ENCODE measurements at regions not wholly inside any gene's neighbourhood (a gene's known extent, or its start where the extent isn't known, plus 50 kb on each side); places are given as distances from the start of the nearest gene placed in this dataset.

GRCh38 chr13:46484561-46484960, 68.4 kb upstream of the LRCH1 start:
- H3K36me3 ChIP-seq, result no peaks in the 10 kb centered on the region
- H3K27me3 ChIP-seq, result no peaks in the 10 kb centered on the region
- DNase-seq (no peak), ATAC-seq (ENCODE audit: low FRiP score in 2 of 2) (no peak)
- peaks cover 7 to 19% (median 17%) of the 10 kb centered on the region in 4 donors for H3K9me3 ChIP-seq
- no peak overlapping the region for H3K4me3 ChIP-seq
- no peak overlapping the region for H3K27ac ChIP-seq
- 79 to 82% methylated on average over 3 of the region's 3 CpGs for WGBS, 2 donors
- no peaks in the 10 kb centered on the region for H3K4me1 ChIP-seq
- TF ChIP-seq POLR2A (IDR thresholded peaks at IDR 0.05) (no peak), POLR2AphosphoS5 (IDR thresholded peaks at IDR 0.05) (no peak), CTCF (IDR thresholded peaks at IDR 0.05) (no peak), EP300 (IDR thresholded peaks at IDR 0.05) (no peak)

GRCh38 chr13:46481166-46481565, 71.8 kb upstream of the LRCH1 start:
- H3K4me3 ChIP-seq, result no peak overlapping the region
- H3K4me1 ChIP-seq, result no peaks in the 10 kb centered on the region
- 78 to 85% methylated on average over 4 of the region's 4 CpGs for WGBS, 2 donors
- no peaks in the 10 kb centered on the region for H3K27me3 ChIP-seq
- peaks cover 7 to 19% (median 17%) of the 10 kb centered on the region in 4 donors for H3K9me3 ChIP-seq
- no peaks in the 10 kb centered on the region for H3K36me3 ChIP-seq
- ATAC-seq (ENCODE audit: low FRiP score in 2 of 2), result peak in 1 of 2 donors; percentile 43
- TF ChIP-seq CTCF (IDR thresholded peaks at IDR 0.05) (no peak), POLR2A (IDR thresholded peaks at IDR 0.05) (no peak), POLR2AphosphoS5 (IDR thresholded peaks at IDR 0.05) (no peak), EP300 (IDR thresholded peaks at IDR 0.05) (no peak)
- DNase-seq, result no peak
- no peak overlapping the region for H3K27ac ChIP-seq

GRCh38 chr13:46480131-46480530, 72.8 kb upstream of the LRCH1 start:
- 96% methylated on average over 5 of the region's 5 CpGs for WGBS, 2 donors
- no peak for ATAC-seq (ENCODE audit: low FRiP score in 2 of 2)
- DNase-seq, result no peak
- Histone ChIP-seq H3K36me3 (no peaks in the 10 kb centered on the region), H3K9me3 (peaks cover 7 to 19% (median 15%) of the 10 kb centered on the region in 4 donors), H3K4me1 (no peaks in the 10 kb centered on the region), H3K27ac (no peak overlapping the region), H3K4me3 (no peak overlapping the region), H3K27me3 (no peaks in the 10 kb centered on the region)
- TF ChIP-seq CTCF (IDR thresholded peaks at IDR 0.05), result no peak
- TF ChIP-seq EP300 (IDR thresholded peaks at IDR 0.05), result no peak
- no peak for TF ChIP-seq POLR2AphosphoS5 (IDR thresholded peaks at IDR 0.05)
- no peak for TF ChIP-seq POLR2A (IDR thresholded peaks at IDR 0.05)

- TF ChIP-seq EP300 (IDR thresholded peaks at IDR 0.05) (no peak), POLR2A (IDR thresholded peaks at IDR 0.05) (no peak), CTCF (IDR thresholded peaks at IDR 0.05) (no peak)
- no peak for ATAC-seq (ENCODE audit: low FRiP score in 2 of 2)
- no peak overlapping the region for H3K27ac ChIP-seq
- no peaks in the 10 kb centered on the region for H3K4me1 ChIP-seq
- H3K9me3 ChIP-seq, result peaks cover 7 to 14% (median 11%) of the 10 kb centered on the region in 4 donors
- 80 to 100% methylated on average over 1 of the region's 1 CpG for WGBS, 2 donors
- H3K36me3 ChIP-seq, result no peaks in the 10 kb centered on the region
- H3K27me3 ChIP-seq, result no peaks in the 10 kb centered on the region
- no peak for DNase-seq
- no peak overlapping the region for H3K4me3 ChIP-seq
Observed at GRCh38 chr13:46479691-46480090, 73.3 kb upstream of the LRCH1 start.

GRCh38 chr13:46479283-46479682, 73.7 kb upstream of the LRCH1 start:
- H3K27me3 ChIP-seq, result no peaks in the 10 kb centered on the region
- no peaks in the 10 kb centered on the region for H3K36me3 ChIP-seq
- peaks cover 4 to 10% (median 8%) of the 10 kb centered on the region in 4 donors for H3K9me3 ChIP-seq
- no peak for TF ChIP-seq CTCF (IDR thresholded peaks at IDR 0.05)
- TF ChIP-seq POLR2AphosphoS5 (IDR thresholded peaks at IDR 0.05), result no peak
- TF ChIP-seq POLR2A (IDR thresholded peaks at IDR 0.05), result no peak
- no peak for TF ChIP-seq EP300 (IDR thresholded peaks at IDR 0.05)
- H3K4me3 ChIP-seq, result no peak overlapping the region
- H3K27ac ChIP-seq, result no peak overlapping the region
- H3K4me1 ChIP-seq, result no peaks in the 10 kb centered on the region
- 90 to 100% methylated on average over 1 of the region's 1 CpG for WGBS, 2 donors
- no peak for ATAC-seq (ENCODE audit: low FRiP score in 2 of 2)
- DNase-seq, result no peak

All from upper lobe of left lung (tissue), 6 donors.